PC-3 (cell line): ENCODE measurements at regions not wholly inside any gene's neighbourhood (a gene's known extent, or its start where the extent isn't known, plus 50 kb on each side); places are given as distances from the start of the nearest gene placed in this dataset.

Experiments
- ATAC-seq: fragments of 200-7000 bp; cut with Tn5 transposase; 2 replicates; pipeline ENCODE4 v1.9.1; 2020; ENCODE audit warnings: mild to moderate bottlenecking, moderate library complexity
- BruUV-seq: library from RNA; stranded (reverse); fragments of 400-500 nt; replicated peaks from 2 replicates; lab custom pipeline; 2021; lab: Mats Ljungman, UMichigan
- CTCF ChIA-PET: fragments of 300-600 bp; sonication (Branson Sonifier 250); formaldehyde crosslinking; loops from one replicate; lab custom pipeline; 2022; ENCODE audit warnings: antibody characterized with exemption; lab: Charles Lee
- POLR2A ChIA-PET: fragments of 300-600 bp; sonication (Branson Sonifier 250); formaldehyde crosslinking; loops from one replicate; lab custom pipeline; 2022; ENCODE audit warnings: antibody characterized with exemption; ENCODE audit not compliant: unreplicated experiment; lab: Charles Lee
- DNase-seq: peaks from one replicate; pipeline ENCODE4 v3.0.0-alpha.2; 2015
- H2AFZ ChIP-seq: fragments of 300-600 bp; sonication (generic); 2 replicates; pipeline ENCODE4 v1.6.0; 2016; ENCODE audit warnings: antibody characterized with exemption, low read length
- H3F3A ChIP-seq: fragments of 300-600 bp; sonication (generic); one replicate; pipeline ENCODE4 v1.6.0; 2017; ENCODE audit warnings: antibody characterized with exemption, low read length, control low read depth, mild to moderate bottlenecking; ENCODE audit not compliant: unreplicated experiment
- H3K27ac ChIP-seq: fragments of 300-600 bp; sonication (generic); 2 replicates; pipeline ENCODE4 v1.5.1; 2016; ENCODE audit warnings: mild to moderate bottlenecking, low read length
- H3K27me3 ChIP-seq: fragments of 300-600 bp; sonication (generic); 2 replicates; pipeline ENCODE4 v1.6.1; 2016; ENCODE audit warnings: low read length, mixed read lengths
- H3K36me3 ChIP-seq: fragments of 300-600 bp; sonication (generic); 2 replicates; pipeline ENCODE4 v1.6.1; 2016; ENCODE audit warnings: low read depth, mixed run types, low read length, mixed read lengths
- H3K4me1 ChIP-seq: fragments of 300-600 bp; sonication (generic); 2 replicates; pipeline ENCODE4 v1.5.1; 2016; ENCODE audit warnings: low read length; ENCODE audit not compliant: insufficient read depth
- H3K4me2 ChIP-seq: fragments of 300-600 bp; sonication (generic); 2 replicates; pipeline ENCODE4 v1.6.0; 2016; ENCODE audit warnings: low read length
- H3K4me3 ChIP-seq: fragments of 300-600 bp; sonication (generic); 2 replicates; pipeline ENCODE4 v1.5.1; 2016; ENCODE audit warnings: mild to moderate bottlenecking, low read length, mixed read lengths
- H3K79me2 ChIP-seq: fragments of 300-600 bp; sonication (generic); 2 replicates; pipeline ENCODE4 v1.6.1; 2017; ENCODE audit warnings: low read length, mixed read lengths
- H3K9ac ChIP-seq: fragments of 300-600 bp; sonication (generic); 2 replicates; pipeline ENCODE4 v1.6.0; 2016; ENCODE audit warnings: mild to moderate bottlenecking, low read length
- H3K9me2 ChIP-seq: fragments of 300-600 bp; sonication (generic); replicated peaks from 2 replicates; pipeline ENCODE4 v1.6.1; 2016; ENCODE audit warnings: mixed run types, low read length, mixed read lengths
- H3K9me3 ChIP-seq: fragments of 300-600 bp; sonication (generic); 2 replicates; pipeline ENCODE4 v1.6.1; 2016; ENCODE audit warnings: low read length, mixed read lengths
- H4K20me1 ChIP-seq: fragments of 300-600 bp; sonication (generic); 2 replicates; pipeline ENCODE4 v1.6.1; 2016; ENCODE audit warnings: low read length, mixed read lengths
- EZH2 ChIP-seq: fragments of 300-600 bp; sonication (generic); IDR thresholded peaks from one replicate; pipeline ENCODE4 v1.6.1; 2017; ENCODE audit warnings: antibody characterized with exemption, mild to moderate bottlenecking, low read length; ENCODE audit not compliant: unreplicated experiment
- EZH2phosphoT487 ChIP-seq: fragments of 300-600 bp; sonication (generic); IDR thresholded peaks from 2 replicates; pipeline ENCODE4 v1.6.1; 2018; ENCODE audit warnings: mild to moderate bottlenecking, antibody characterized with exemption, low read length, borderline replicate concordance
- intact Hi-C: fragments of 100-400 bp; cut with micrococcal nuclease; formaldehyde crosslinking; loops from 2 replicates; pipeline ENCODE4 v1.9.0; 2023
- TF ChIP-seq, protein P1 (sequence below): fragments of 300-600 bp; sonication (generic); conservative IDR thresholded peaks from 2 replicates; pipeline ENCODE4 v1.5.1; 2017; ENCODE audit warnings: antibody characterized with exemption, low read depth, mild to moderate bottlenecking, low read length

DNA sequence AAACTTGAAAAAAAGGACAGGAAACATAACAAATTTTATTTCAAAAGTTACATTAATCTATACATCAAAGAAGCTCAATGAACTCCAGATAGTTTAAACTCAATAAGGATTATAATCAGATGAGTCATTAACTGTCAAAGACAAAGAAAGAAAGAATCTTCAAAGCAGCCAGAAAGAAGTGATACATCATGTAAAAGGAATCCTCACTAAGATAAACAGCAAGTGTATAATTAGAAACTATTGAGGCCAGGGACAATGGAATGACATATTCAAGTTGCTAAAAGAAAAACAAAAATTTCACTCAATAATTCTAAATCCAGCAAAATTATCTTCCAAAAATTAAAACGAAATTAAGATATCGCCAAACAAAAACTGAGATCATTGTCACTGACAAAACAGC lies 161.6 kb upstream of the NWD2 start:
- Histone ChIP-seq H2AFZ (no peak overlapping the region), H3K27me3 (0 out of 2 replicates have a peak, but pooled peaks cover 4% of the 10 kb centered on the region), H3K4me1 (no peaks in the 10 kb centered on the region), H3K4me3 (no peak overlapping the region), H4K20me1 (no peaks in the 10 kb centered on the region), H3K79me2 (no peaks in the 10 kb centered on the region), H3K9me3 (no peaks in the 10 kb centered on the region), H3F3A (no peaks in the 10 kb centered on the region), H3K9me2 (no peaks in the 10 kb centered on the region), H3K27ac (no peak overlapping the region), H3K36me3 (no peaks in the 10 kb centered on the region), H3K4me2 (no peak overlapping the region), H3K9ac (no peak overlapping the region)
- ChIA-PET CTCF (no interaction called here), POLR2A (no interaction called here)
- TF ChIP-seq EZH2phosphoT487 (no peak), EZH2 (no peak)
- TF ChIP-seq, protein P1, sequence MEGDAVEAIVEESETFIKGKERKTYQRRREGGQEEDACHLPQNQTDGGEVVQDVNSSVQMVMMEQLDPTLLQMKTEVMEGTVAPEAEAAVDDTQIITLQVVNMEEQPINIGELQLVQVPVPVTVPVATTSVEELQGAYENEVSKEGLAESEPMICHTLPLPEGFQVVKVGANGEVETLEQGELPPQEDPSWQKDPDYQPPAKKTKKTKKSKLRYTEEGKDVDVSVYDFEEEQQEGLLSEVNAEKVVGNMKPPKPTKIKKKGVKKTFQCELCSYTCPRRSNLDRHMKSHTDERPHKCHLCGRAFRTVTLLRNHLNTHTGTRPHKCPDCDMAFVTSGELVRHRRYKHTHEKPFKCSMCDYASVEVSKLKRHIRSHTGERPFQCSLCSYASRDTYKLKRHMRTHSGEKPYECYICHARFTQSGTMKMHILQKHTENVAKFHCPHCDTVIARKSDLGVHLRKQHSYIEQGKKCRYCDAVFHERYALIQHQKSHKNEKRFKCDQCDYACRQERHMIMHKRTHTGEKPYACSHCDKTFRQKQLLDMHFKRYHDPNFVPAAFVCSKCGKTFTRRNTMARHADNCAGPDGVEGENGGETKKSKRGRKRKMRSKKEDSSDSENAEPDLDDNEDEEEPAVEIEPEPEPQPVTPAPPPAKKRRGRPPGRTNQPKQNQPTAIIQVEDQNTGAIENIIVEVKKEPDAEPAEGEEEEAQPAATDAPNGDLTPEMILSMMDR: no peak
- no peak for ATAC-seq
- no peak for DNase-seq
- no TSS peak for BruUV-seq
- intact Hi-C loops: no loop called here

DNA sequence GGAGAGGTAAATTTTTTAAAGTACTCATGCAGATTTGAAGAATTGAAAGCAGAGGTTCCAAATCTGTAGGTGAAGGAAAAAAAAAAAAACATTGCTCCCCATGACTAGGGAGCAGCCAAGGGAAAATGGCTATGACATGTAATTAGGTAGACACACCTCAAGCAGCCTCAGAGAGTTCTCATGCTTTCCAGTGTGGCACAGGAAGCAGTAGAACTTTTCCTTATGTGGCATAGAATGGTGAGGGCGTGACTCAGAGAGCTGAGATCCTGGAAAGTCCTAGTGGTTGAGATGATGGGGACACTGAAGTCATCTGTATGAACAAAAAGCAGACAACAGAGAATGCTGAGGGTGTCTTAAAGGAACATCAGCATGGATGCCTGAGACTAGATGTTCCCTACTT lies 148.6 kb upstream of the NWD2 start:
- Histone ChIP-seq H3K9me3 (no peaks in the 10 kb centered on the region), H3K27me3 (no peaks in the 10 kb centered on the region), H3K4me1 (no peaks in the 10 kb centered on the region), H3K27ac (no peak overlapping the region), H3F3A (no peaks in the 10 kb centered on the region), H3K4me3 (no peak overlapping the region), H3K36me3 (no peaks in the 10 kb centered on the region), H3K79me2 (no peaks in the 10 kb centered on the region), H4K20me1 (no peaks in the 10 kb centered on the region), H2AFZ (no peak overlapping the region), H3K9me2 (no peaks in the 10 kb centered on the region), H3K4me2 (no peak overlapping the region), H3K9ac (no peak overlapping the region)
- intact Hi-C loops: no loop called here
- no TSS peak for BruUV-seq
- ChIA-PET POLR2A (no interaction called here), CTCF (no interaction called here)
- TF ChIP-seq EZH2phosphoT487 (no peak), EZH2 (no peak)
- TF ChIP-seq, protein P1: no peak
- ATAC-seq (no peak), DNase-seq (no peak)

DNA sequence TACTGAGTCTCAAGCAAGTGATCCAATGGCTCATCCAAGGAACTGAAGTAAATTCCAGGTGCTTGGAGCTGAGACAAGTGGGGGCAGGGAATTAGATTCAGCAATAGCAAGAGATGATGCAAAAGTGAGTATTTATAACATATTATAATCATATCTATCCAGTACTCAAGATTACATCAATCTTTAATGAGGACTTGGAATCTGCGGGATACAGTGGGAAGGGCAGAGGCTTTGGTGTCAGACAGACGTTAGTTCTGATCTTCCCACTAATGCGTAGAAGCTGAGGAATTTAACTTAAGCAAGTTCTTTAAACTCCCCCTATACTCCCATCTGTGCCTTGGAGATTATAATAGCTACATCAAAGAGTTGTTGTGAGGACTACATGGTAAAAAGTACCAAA lies 143.4 kb upstream of the NWD2 start:
- no TSS peak for BruUV-seq
- Histone ChIP-seq H3F3A (no peaks in the 10 kb centered on the region), H2AFZ (no peak overlapping the region), H3K9me2 (no peaks in the 10 kb centered on the region), H3K27me3 (no peaks in the 10 kb centered on the region; the same call in 1 of the 2 replicates), H3K36me3 (no peaks in the 10 kb centered on the region), H4K20me1 (no peaks in the 10 kb centered on the region), H3K9me3 (no peaks in the 10 kb centered on the region), H3K79me2 (no peaks in the 10 kb centered on the region), H3K27ac (no peak overlapping the region), H3K4me3 (no peak overlapping the region), H3K4me2 (no peak overlapping the region), H3K9ac (no peak overlapping the region), H3K4me1 (no peaks in the 10 kb centered on the region)
- TF ChIP-seq, protein P1: no peak
- TF ChIP-seq EZH2phosphoT487 (no peak), EZH2 (no peak)
- ATAC-seq: no peak
- intact Hi-C loops: no loop called here
- CTCF ChIA-PET: no interaction called here
- DNase-seq: no peak
- POLR2A ChIA-PET: no interaction called here
